ENCODE measurements at regions not wholly inside any gene's neighbourhood (a gene's known extent, or its start where the extent isn't known, plus 50 kb on each side); places are given as distances from the start of the nearest gene placed in this dataset.
A peak's percentile ranks its signal among the peaks of the same experiment; 100 is the strongest.

DNA sequence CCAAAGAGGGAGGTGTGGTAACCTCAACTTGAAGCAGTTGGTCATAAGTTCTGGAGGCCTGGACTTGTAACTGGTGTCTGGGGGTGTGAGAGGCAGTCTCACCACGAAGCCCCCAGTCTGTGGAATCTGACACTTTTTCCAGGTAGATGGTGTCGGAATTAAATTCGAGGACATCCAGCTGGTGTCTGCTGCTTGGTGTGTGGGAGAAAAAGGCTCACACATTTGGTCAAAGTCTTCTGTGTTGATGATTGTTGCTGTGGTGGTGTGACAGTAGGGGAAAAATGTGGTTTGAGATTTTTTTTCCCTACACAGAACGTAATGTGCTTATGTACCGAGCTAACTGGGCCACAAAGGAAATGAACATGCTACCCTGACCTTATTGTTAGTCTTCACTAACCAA lies 251.9 kb downstream of the MAT2B start:
- H3K36me3 ChIP-seq (replicated peaks in 1 of 2; ENCODE audit: control extremely low read depth in 1 of 2, control insufficient read depth in 1 of 2, extremely low read depth in 1 of 2, insufficient read depth in 2 of 2, low read length in 1 of 2), result no peaks in the 10 kb centered on the region
- Mint-ChIP-seq H3K27ac (no peak overlapping the region), H3K4me3 (no peak overlapping the region), H3K4me1 (peaks cover 30% of the 10 kb centered on the region), H3K9me3 (ENCODE audit: insufficient read depth) (peaks cover 6% of the 10 kb centered on the region), H3K27me3 (peaks cover 14% of the 10 kb centered on the region)
- peaks cover 21 to 23% of the 10 kb centered on the region in 2 donors for H3K4me1 ChIP-seq (ENCODE audit: control insufficient read depth in 2 of 2, insufficient read depth in 2 of 2, low read length in 2 of 2)
- no peak overlapping the region for H3K27ac ChIP-seq (ENCODE audit: low read length in 2 of 2)
- intact Hi-C loops (cut with micrococcal nuclease), result no loop called here
- H3K4me3 ChIP-seq (ENCODE audit: control extremely low read depth in 1 of 5, extremely low read depth in 1 of 5, insufficient read depth in 1 of 5, low read depth in 2 of 5, low read length in 4 of 5), result no peak overlapping the region
- POLR2A ChIA-PET, result no interaction called here
- H3K9ac ChIP-seq (ENCODE audit: low read length), result no peak overlapping the region
- WGBS (ENCODE audit: insufficient coverage), result no CpG with 5 or more reads among the region's 5 CpGs
- H2AFZ ChIP-seq (ENCODE audit: insufficient read depth, low read depth, low read length, poor library complexity, severe bottlenecking), result peak overlapping the region; percentile 32
- no peaks in the 10 kb centered on the region for H3K9me3 ChIP-seq (ENCODE audit: control extremely low read depth in 1 of 3, control insufficient read depth in 2 of 3, insufficient read depth in 1 of 3, low read length in 2 of 3)
- H3K79me2 ChIP-seq (ENCODE audit: control insufficient read depth, insufficient read depth, low read length), result no peaks in the 10 kb centered on the region
- no peaks in the 10 kb centered on the region for H4K20me1 ChIP-seq (ENCODE audit: control insufficient read depth, insufficient read depth, low read length, poor library complexity, severe bottlenecking)
- no peak overlapping the region for H3K4me2 ChIP-seq (replicated peaks; ENCODE audit: low read depth, low read length, poor library complexity, severe bottlenecking)
- H3K27me3 ChIP-seq (replicated peaks in 1 of 4; ENCODE audit: control extremely low read depth in 1 of 4, control insufficient read depth in 3 of 4, insufficient read depth in 4 of 4, low read length in 3 of 4), result no peaks in the 10 kb centered on the region
- CTCF ChIA-PET, result no interaction called here
- DNase-seq (no peak), ATAC-seq (ENCODE audit: low read depth) (no peak)
- no peak for TF ChIP-seq EZH2 (IDR thresholded peaks at IDR 0.05; ENCODE audit: borderline replicate concordance, insufficient read depth, low read depth, low read length, poor library complexity, severe bottlenecking)
- TF ChIP-seq, protein P1, sequence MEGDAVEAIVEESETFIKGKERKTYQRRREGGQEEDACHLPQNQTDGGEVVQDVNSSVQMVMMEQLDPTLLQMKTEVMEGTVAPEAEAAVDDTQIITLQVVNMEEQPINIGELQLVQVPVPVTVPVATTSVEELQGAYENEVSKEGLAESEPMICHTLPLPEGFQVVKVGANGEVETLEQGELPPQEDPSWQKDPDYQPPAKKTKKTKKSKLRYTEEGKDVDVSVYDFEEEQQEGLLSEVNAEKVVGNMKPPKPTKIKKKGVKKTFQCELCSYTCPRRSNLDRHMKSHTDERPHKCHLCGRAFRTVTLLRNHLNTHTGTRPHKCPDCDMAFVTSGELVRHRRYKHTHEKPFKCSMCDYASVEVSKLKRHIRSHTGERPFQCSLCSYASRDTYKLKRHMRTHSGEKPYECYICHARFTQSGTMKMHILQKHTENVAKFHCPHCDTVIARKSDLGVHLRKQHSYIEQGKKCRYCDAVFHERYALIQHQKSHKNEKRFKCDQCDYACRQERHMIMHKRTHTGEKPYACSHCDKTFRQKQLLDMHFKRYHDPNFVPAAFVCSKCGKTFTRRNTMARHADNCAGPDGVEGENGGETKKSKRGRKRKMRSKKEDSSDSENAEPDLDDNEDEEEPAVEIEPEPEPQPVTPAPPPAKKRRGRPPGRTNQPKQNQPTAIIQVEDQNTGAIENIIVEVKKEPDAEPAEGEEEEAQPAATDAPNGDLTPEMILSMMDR (IDR thresholded peaks at IDR 0.05), result no peak

DNA sequence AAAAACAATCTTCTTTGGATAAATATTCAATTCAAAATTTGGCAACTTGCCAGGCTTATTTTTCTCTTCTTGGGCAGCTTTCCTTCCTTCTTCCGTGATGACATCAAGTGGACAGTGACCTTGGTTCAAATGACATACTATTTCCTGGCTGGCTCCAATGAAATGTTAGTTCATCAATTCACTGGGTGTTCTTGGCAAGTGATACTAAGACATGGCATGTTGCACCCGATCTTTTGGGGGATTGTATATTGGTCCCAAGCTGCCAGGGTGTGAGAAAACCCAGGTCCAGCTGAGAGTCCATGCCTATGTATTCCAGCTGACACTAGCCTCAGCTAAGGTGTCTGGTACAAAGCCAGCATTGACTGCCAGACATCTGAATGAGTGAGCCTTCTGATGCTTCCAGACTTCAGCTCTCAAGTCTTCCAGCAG lies 252.9 kb downstream of the MAT2B start:
- no peak overlapping the region for H3K9ac ChIP-seq (ENCODE audit: low read length)

More for the DNA sequence above, 252.9 kb downstream of the MAT2B start:
- no peak overlapping the region for H2AFZ ChIP-seq (ENCODE audit: insufficient read depth, low read depth, low read length, poor library complexity, severe bottlenecking)
- peaks cover 21 to 23% of the 10 kb centered on the region in 2 donors for H3K4me1 ChIP-seq (ENCODE audit: control insufficient read depth in 2 of 2, insufficient read depth in 2 of 2, low read length in 2 of 2)
- WGBS (ENCODE audit: insufficient coverage), result 100% methylated on average over 2 of the region's 2 CpGs
- POLR2A ChIA-PET, result no interaction called here
- no peaks in the 10 kb centered on the region for H3K27me3 ChIP-seq (replicated peaks in 1 of 4; ENCODE audit: control extremely low read depth in 1 of 4, control insufficient read depth in 3 of 4, insufficient read depth in 4 of 4, low read length in 3 of 4)
- H3K27me3 Mint-ChIP-seq, result peaks cover 14% of the 10 kb centered on the region
- no peak overlapping the region for H3K4me3 ChIP-seq (ENCODE audit: control extremely low read depth in 1 of 5, extremely low read depth in 1 of 5, insufficient read depth in 1 of 5, low read depth in 2 of 5, low read length in 4 of 5)
- H3K27ac ChIP-seq (ENCODE audit: low read length in 2 of 2), result no peak overlapping the region
- H3K9me3 ChIP-seq (ENCODE audit: control extremely low read depth in 1 of 3, control insufficient read depth in 2 of 3, insufficient read depth in 1 of 3, low read length in 2 of 3), result no peaks in the 10 kb centered on the region
- no peaks in the 10 kb centered on the region for H4K20me1 ChIP-seq (ENCODE audit: control insufficient read depth, insufficient read depth, low read length, poor library complexity, severe bottlenecking)
- TF ChIP-seq EZH2 (IDR thresholded peaks at IDR 0.05; ENCODE audit: borderline replicate concordance, insufficient read depth, low read depth, low read length, poor library complexity, severe bottlenecking), result no peak
- TF ChIP-seq, protein P1 (IDR thresholded peaks at IDR 0.05), result no peak
- intact Hi-C loops (cut with micrococcal nuclease), result no loop called here
- ATAC-seq (ENCODE audit: low read depth) (no peak), DNase-seq (no peak)
- CTCF ChIA-PET, result interaction anchor here (2.0 kb wide), 1 partner anchor 62 kb away, joined by 4 read pairs; no protein-coding TSS in a partner anchor
- no peak overlapping the region for H3K4me2 ChIP-seq (replicated peaks; ENCODE audit: low read depth, low read length, poor library complexity, severe bottlenecking)
- peaks cover 30% of the 10 kb centered on the region for H3K4me1 Mint-ChIP-seq
- no peaks in the 10 kb centered on the region for H3K79me2 ChIP-seq (ENCODE audit: control insufficient read depth, insufficient read depth, low read length)
- H3K27ac Mint-ChIP-seq, result no peak overlapping the region
- no peak overlapping the region for H3K4me3 Mint-ChIP-seq
- H3K36me3 ChIP-seq (replicated peaks in 1 of 2; ENCODE audit: control extremely low read depth in 1 of 2, control insufficient read depth in 1 of 2, extremely low read depth in 1 of 2, insufficient read depth in 2 of 2, low read length in 1 of 2), result no peaks in the 10 kb centered on the region
- peaks cover 4% of the 10 kb centered on the region for H3K9me3 Mint-ChIP-seq (ENCODE audit: insufficient read depth)
